B cell (primary cell): ENCODE measurements at regions not wholly inside any gene's neighbourhood (a gene's known extent, or its start where the extent isn't known, plus 50 kb on each side); places are given as distances from the start of the nearest gene placed in this dataset.

Experiments
- ATAC-seq: fragments of 200-7000 bp; cut with Tn5 transposase; one replicate; pipeline ENCODE4 v1.10.0; 2021; ENCODE audit warnings: low read depth, mild to moderate bottlenecking, moderate number of reproducible peaks, moderate library complexity
- CTCF ChIA-PET: fragments of 350-600 bp; sonication (Branson Sonifier 250); formaldehyde crosslinking; loops from one replicate; lab custom pipeline; 2021; ENCODE audit warnings: antibody characterized with exemption, inconsistent platforms; lab: Charles Lee
- POLR2A ChIA-PET: fragments of 350-600 bp; sonication (Branson Sonifier 250); formaldehyde crosslinking; loops from one replicate; lab custom pipeline; 2021; ENCODE audit warnings: antibody characterized with exemption; lab: Charles Lee
- DNase-seq: peaks from one replicate; pipeline ENCODE4 v3.0.0; 2013
- H2AFZ ChIP-seq: 2 replicates; pipeline ENCODE4 v1.6.1; 2012; ENCODE audit warnings: mild to moderate bottlenecking, low read depth, low read length; ENCODE audit not compliant: insufficient read depth, poor library complexity, severe bottlenecking
- H3K27ac ChIP-seq, 2 donors: 1 replicate in 1 of 2; 2 replicates in 1 of 2; pipeline ENCODE4 v1.5.1; 2012 to 2013; ENCODE audit warnings: low read length in 2 of 2, mild to moderate bottlenecking in 2 of 2, moderate library complexity in 1 of 2
- H3K27me3 ChIP-seq, 4 experiments: fragments of 200-600 bp in 1 of 4; sonication (generic) in 1 of 4; replicated peaks in 1 of 4; 1 replicate in 2 of 4; 2 replicates in 2 of 4; pipeline versions ENCODE4 v1.6.1 to v1.7.0; 2013 to 2016; ENCODE audit warnings: low read length in 3 of 4, mild to moderate bottlenecking in 2 of 4, mixed read lengths in 1 of 4, moderate library complexity in 1 of 4; ENCODE audit not compliant: insufficient read depth in 4 of 4, control insufficient read depth in 3 of 4; ENCODE audit errors: control extremely low read depth in 1 of 4
- H3K36me3 ChIP-seq, 2 experiments: replicated peaks in 1 of 2; 1 replicate in 1 of 2; 2 replicates in 1 of 2; pipeline versions ENCODE4 v1.6.1 to v1.7.1; 2013; ENCODE audit warnings: low read length in 1 of 2; ENCODE audit not compliant: insufficient read depth in 2 of 2, control insufficient read depth in 1 of 2; ENCODE audit errors: control extremely low read depth in 1 of 2, extremely low read depth in 1 of 2
- H3K4me1 ChIP-seq, 2 donors: fragments of 200-600 bp in 1 of 2; sonication (generic) in 1 of 2; 1 replicate in 1 of 2; 2 replicates in 1 of 2; pipeline versions ENCODE4 v1.5.1 to v1.6.1; 2013 to 2017; ENCODE audit warnings: low read length in 2 of 2; ENCODE audit not compliant: control insufficient read depth in 2 of 2, insufficient read depth in 2 of 2
- H3K4me2 ChIP-seq: replicated peaks from 2 replicates; pipeline ENCODE3; 2012; ENCODE audit warnings: mild to moderate bottlenecking, low read depth, low read length; ENCODE audit not compliant: poor library complexity, severe bottlenecking
- H3K4me3 ChIP-seq, 5 experiments: fragments of 200-600 bp in 1 of 5; sonication (generic) in 1 of 5; 1 replicate in 3 of 5; 2 replicates in 2 of 5; pipeline versions ENCODE4 v1.5.1 to v1.7.0; 2011 to 2016; ENCODE audit warnings: low read length in 4 of 5, mild to moderate bottlenecking in 4 of 5, low read depth in 2 of 5, control low read depth in 1 of 5, moderate library complexity in 1 of 5; ENCODE audit not compliant: insufficient read depth in 1 of 5; ENCODE audit errors: control extremely low read depth in 1 of 5, extremely low read depth in 1 of 5
- H3K79me2 ChIP-seq: fragments of 200-600 bp; sonication (generic); one replicate; pipeline ENCODE4 v1.6.0; 2016; ENCODE audit warnings: low read length; ENCODE audit not compliant: control insufficient read depth, insufficient read depth
- H3K9ac ChIP-seq: fragments of 200-600 bp; sonication (generic); 2 replicates; pipeline ENCODE4 v1.6.1; 2017; ENCODE audit warnings: mild to moderate bottlenecking, low read length, moderate library complexity
- H3K9me3 ChIP-seq, 3 donors: one replicate each; pipeline versions ENCODE4 v1.6.1 to v1.7.1; 2013; ENCODE audit warnings: low read length in 2 of 3; ENCODE audit not compliant: control insufficient read depth in 2 of 3, insufficient read depth in 1 of 3; ENCODE audit errors: control extremely low read depth in 1 of 3
- H4K20me1 ChIP-seq: 2 replicates; pipeline ENCODE4 v1.6.0; 2012; ENCODE audit warnings: mild to moderate bottlenecking, low read length; ENCODE audit not compliant: insufficient read depth, control insufficient read depth, poor library complexity, severe bottlenecking
- H3K27ac Mint-ChIP-seq: one replicate; pipeline ENCODE4 v1.8.0; 2021; ENCODE audit warnings: mixed read lengths
- H3K27me3 Mint-ChIP-seq: one replicate; pipeline ENCODE4 v1.8.0; 2021; ENCODE audit warnings: mixed read lengths
- H3K4me1 Mint-ChIP-seq: one replicate; pipeline ENCODE4 v1.8.0; 2021; ENCODE audit warnings: mixed read lengths
- H3K4me3 Mint-ChIP-seq: one replicate; pipeline ENCODE4 v1.8.0; 2021; ENCODE audit warnings: mixed read lengths
- H3K9me3 Mint-ChIP-seq: one replicate; pipeline ENCODE4 v1.8.0; 2022; ENCODE audit warnings: mixed read lengths; ENCODE audit not compliant: insufficient read depth
- EZH2 ChIP-seq: IDR thresholded peaks from 2 replicates; pipeline ENCODE4 v1.6.1; 2012; ENCODE audit warnings: borderline replicate concordance, low read depth, mild to moderate bottlenecking, moderate library complexity, low read length; ENCODE audit not compliant: insufficient read depth, poor library complexity, severe bottlenecking
- WGBS: methylation state at CpG from one replicate; pipeline ENCODE4 v1.1.5; 2013; ENCODE audit warnings: missing lambda C conversion rate; ENCODE audit not compliant: insufficient coverage; 5-methylcytosine and 5-hydroxymethylcytosine counted together
- intact Hi-C: fragments of 100-400 bp; cut with micrococcal nuclease; formaldehyde crosslinking; loops from one replicate; pipeline ENCODE4 v1.10.0; 2022
- TF ChIP-seq, protein P1 (sequence below): fragments of 200-600 bp; IDR thresholded peaks from one replicate; pipeline ENCODE4 v1.8.0; 2022; ENCODE audit warnings: antibody characterized with exemption, mild to moderate bottlenecking

DNA sequence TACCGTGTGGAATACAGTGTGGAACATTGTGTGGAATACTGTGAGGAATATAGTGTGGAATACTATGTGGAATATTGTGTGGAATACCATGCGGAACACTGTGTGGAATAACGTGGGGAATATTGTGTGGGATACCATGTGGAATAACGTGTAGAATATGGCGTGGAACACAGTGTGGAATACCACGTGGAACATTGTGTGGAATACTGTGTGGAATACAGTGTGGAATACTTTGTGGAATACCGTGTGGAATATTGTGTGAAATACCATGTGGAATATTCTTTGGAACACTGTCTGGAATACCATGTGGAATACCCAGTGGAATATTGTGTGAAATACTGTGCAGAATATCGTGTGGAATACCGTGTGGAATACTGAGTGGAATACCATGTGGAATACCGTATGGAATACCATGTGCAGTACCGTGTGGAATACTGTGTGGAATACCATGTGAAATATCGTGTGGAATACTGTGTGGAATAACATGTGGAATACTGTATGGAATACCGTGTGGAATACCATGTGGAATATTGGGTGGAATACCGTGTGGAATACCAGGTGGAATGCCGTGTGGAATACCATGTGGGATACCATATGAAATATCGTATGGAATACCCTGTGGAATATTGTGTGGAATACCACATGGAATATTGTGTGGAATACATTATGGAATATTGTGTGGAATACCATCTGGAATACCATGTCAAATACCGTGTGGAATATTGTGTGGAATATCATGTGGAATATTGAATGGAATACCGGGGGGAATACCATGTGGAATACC is 133.1 kb upstream of the CHST15 start:
- no peaks in the 10 kb centered on the region for H4K20me1 ChIP-seq
- no peaks in the 10 kb centered on the region for H3K79me2 ChIP-seq
- WGBS: 92% methylated on average over 18 of the region's 18 CpGs
- peak overlapping the region; percentile 46 for H3K4me3 Mint-ChIP-seq
- no peaks in the 10 kb centered on the region for H3K36me3 ChIP-seq
- peaks cover 16 to 18% of the 10 kb centered on the region in 2 donors for H3K4me1 ChIP-seq
- H3K4me1 Mint-ChIP-seq: peaks cover 24% of the 10 kb centered on the region
- CTCF ChIA-PET: interaction anchor here (0.8 to 2.7 kb wide), 6 partner anchors 132 to 231 kb away, joined by 3 to 37 read pairs (median 3); partner anchors contain the start of gene CHST15
- H3K9ac ChIP-seq: no peak overlapping the region
- no peak overlapping the region for H3K4me3 ChIP-seq
- peaks cover 3% of the 10 kb centered on the region for H3K9me3 Mint-ChIP-seq
- no peaks in the 10 kb centered on the region for H3K27me3 ChIP-seq
- intact Hi-C loops: loop anchor here (1.0 kb wide), 1 partner anchor 102 kb away; no protein-coding TSS in a partner anchor
- H3K9me3 ChIP-seq: no peaks in the 10 kb centered on the region
- H3K27ac Mint-ChIP-seq: peak overlapping the region; percentile 81
- peak; percentile 30 for DNase-seq
- POLR2A ChIA-PET: interaction anchor here (1.9 to 2.0 kb wide), 2 partner anchors 134 to 230 kb away, joined by 7 to 8 read pairs; partner anchors contain the start of gene CHST15
- H3K4me2 ChIP-seq: no peak overlapping the region
- H3K27ac ChIP-seq: no peak overlapping the region
- H3K27me3 Mint-ChIP-seq: no peaks in the 10 kb centered on the region
- ATAC-seq: peak; percentile 1
- no peak overlapping the region for H2AFZ ChIP-seq
- no peak for TF ChIP-seq EZH2
- TF ChIP-seq, protein P1, sequence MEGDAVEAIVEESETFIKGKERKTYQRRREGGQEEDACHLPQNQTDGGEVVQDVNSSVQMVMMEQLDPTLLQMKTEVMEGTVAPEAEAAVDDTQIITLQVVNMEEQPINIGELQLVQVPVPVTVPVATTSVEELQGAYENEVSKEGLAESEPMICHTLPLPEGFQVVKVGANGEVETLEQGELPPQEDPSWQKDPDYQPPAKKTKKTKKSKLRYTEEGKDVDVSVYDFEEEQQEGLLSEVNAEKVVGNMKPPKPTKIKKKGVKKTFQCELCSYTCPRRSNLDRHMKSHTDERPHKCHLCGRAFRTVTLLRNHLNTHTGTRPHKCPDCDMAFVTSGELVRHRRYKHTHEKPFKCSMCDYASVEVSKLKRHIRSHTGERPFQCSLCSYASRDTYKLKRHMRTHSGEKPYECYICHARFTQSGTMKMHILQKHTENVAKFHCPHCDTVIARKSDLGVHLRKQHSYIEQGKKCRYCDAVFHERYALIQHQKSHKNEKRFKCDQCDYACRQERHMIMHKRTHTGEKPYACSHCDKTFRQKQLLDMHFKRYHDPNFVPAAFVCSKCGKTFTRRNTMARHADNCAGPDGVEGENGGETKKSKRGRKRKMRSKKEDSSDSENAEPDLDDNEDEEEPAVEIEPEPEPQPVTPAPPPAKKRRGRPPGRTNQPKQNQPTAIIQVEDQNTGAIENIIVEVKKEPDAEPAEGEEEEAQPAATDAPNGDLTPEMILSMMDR: no peak
